GM23248 (cell line): ENCODE measurements at regions not wholly inside any gene's neighbourhood (a gene's known extent, or its start where the extent isn't known, plus 50 kb on each side); places are given as distances from the start of the nearest gene placed in this dataset.

Experiments used
- DNase-seq: peaks from one replicate; pipeline ENCODE4 v3.0.0-alpha.2; 2015
- H2AFZ ChIP-seq: fragments of 200-600 bp; sonication (generic); 2 replicates; pipeline ENCODE4 v1.6.1; 2016; ENCODE audit warnings: antibody characterized with exemption
- H3F3A ChIP-seq: fragments of 200-600 bp; sonication (generic); 2 replicates; pipeline ENCODE4 v1.6.1; 2016; ENCODE audit warnings: mild to moderate bottlenecking, antibody characterized with exemption, mixed run types; ENCODE audit not compliant: insufficient read depth
- H3K27ac ChIP-seq: fragments of 200-600 bp; sonication (generic); 2 replicates; pipeline ENCODE4 v1.5.1; 2016; ENCODE audit warnings: mild to moderate bottlenecking
- H3K27me3 ChIP-seq: fragments of 200-600 bp; sonication (generic); replicated peaks from 2 replicates; pipeline ENCODE4 v1.6.1; 2016; ENCODE audit warnings: mild to moderate bottlenecking; ENCODE audit not compliant: insufficient read depth
- H3K36me3 ChIP-seq: fragments of 200-600 bp; sonication (generic); 2 replicates; pipeline ENCODE4 v1.6.1; 2016; ENCODE audit warnings: low read depth, mild to moderate bottlenecking
- H3K4me1 ChIP-seq: fragments of 200-600 bp; sonication (generic); 2 replicates; pipeline ENCODE4 v1.6.1; 2016; ENCODE audit warnings: mild to moderate bottlenecking; ENCODE audit not compliant: insufficient read depth
- H3K4me2 ChIP-seq: fragments of 200-600 bp; sonication (generic); one replicate; pipeline ENCODE4 v1.6.1; 2016; ENCODE audit warnings: mild to moderate bottlenecking; ENCODE audit not compliant: unreplicated experiment
- H3K4me3 ChIP-seq: fragments of 200-600 bp; sonication (generic); 2 replicates; pipeline ENCODE4 v1.5.1; 2016; ENCODE audit warnings: mild to moderate bottlenecking
- H3K79me2 ChIP-seq: fragments of 200-600 bp; sonication (generic); 2 replicates; pipeline ENCODE4 v1.6.1; 2016; ENCODE audit warnings: mild to moderate bottlenecking; ENCODE audit not compliant: insufficient read depth
- H3K9ac ChIP-seq: fragments of 200-600 bp; sonication (generic); 2 replicates; pipeline ENCODE4 v1.6.1; 2016; ENCODE audit warnings: mild to moderate bottlenecking
- H3K9me2 ChIP-seq: fragments of 200-600 bp; sonication (generic); 2 replicates; pipeline ENCODE4 v1.6.1; 2016; ENCODE audit warnings: mixed run types, mild to moderate bottlenecking, moderate library complexity; ENCODE audit not compliant: insufficient read depth
- H3K9me3 ChIP-seq: fragments of 200-600 bp; sonication (generic); one replicate; pipeline ENCODE4 v1.6.1; 2017; ENCODE audit warnings: low read depth
- H4K20me1 ChIP-seq: fragments of 200-600 bp; sonication (generic); 2 replicates; pipeline ENCODE4 v1.6.0; 2016; ENCODE audit not compliant: insufficient read depth
- EZH2 ChIP-seq: fragments of 200-600 bp; sonication (generic); IDR thresholded peaks from 2 replicates; pipeline ENCODE4 v1.6.1; 2018; ENCODE audit warnings: antibody characterized with exemption, mild to moderate bottlenecking; ENCODE audit not compliant: insufficient read depth, poor library complexity, severe bottlenecking
- EZH2phosphoT487 ChIP-seq: fragments of 200-600 bp; sonication (generic); IDR thresholded peaks from 2 replicates; pipeline ENCODE4 v1.6.1; 2018; ENCODE audit warnings: antibody characterized with exemption, moderate library complexity, mild to moderate bottlenecking, low read depth; ENCODE audit not compliant: insufficient read depth
- WGBS, 2 experiments: methylation state at CpG; one replicate each; pipeline ENCODE4 v1.1.6; 2015 to 2017; ENCODE audit warnings: low lambda C conversion rate in 2 of 2, low coverage in 1 of 2; ENCODE audit errors: missing lambda C conversion rate in 2 of 2; 5-methylcytosine and 5-hydroxymethylcytosine counted together
- in situ Hi-C: fragments of 300-500 bp; cut with MboI; formaldehyde crosslinking; loops from 2 replicates; pipeline ENCODE4 v1.15.0; 2020

GRCh38 chr9:134251296-134252069 lies 74.8 kb upstream of the RXRA start:
- Histone ChIP-seq H2AFZ (no peak overlapping the region), H3K27ac (no peak overlapping the region), H3K79me2 (no peaks in the 10 kb centered on the region), H3F3A (no peaks in the 10 kb centered on the region), H3K9me2 (no peaks in the 10 kb centered on the region), H3K4me2 (no peak overlapping the region), H3K36me3 (no peaks in the 10 kb centered on the region), H3K9me3 (peaks cover 3% of the 10 kb centered on the region), H3K9ac (no peak overlapping the region), H3K4me1 (0 out of 2 replicates have a peak, but pooled peaks cover 4% of the 10 kb centered on the region), H3K4me3 (no peak overlapping the region), H4K20me1 (no peaks in the 10 kb centered on the region), H3K27me3 (peaks cover 12% of the 10 kb centered on the region)
- 22 to 25% methylated on average over 30 to 32 of the region's 33 CpGs for WGBS, 2 experiments
- in situ Hi-C loops, result no loop called here
- DNase-seq, result no peak
- TF ChIP-seq EZH2phosphoT487 (no peak), EZH2 (no peak)

- in situ Hi-C loops, result no loop called here
- DNase-seq, result no peak
- H3K27me3 ChIP-seq, result peaks cover 12% of the 10 kb centered on the region
- H3K4me2 ChIP-seq, result no peak overlapping the region
- no peaks in the 10 kb centered on the region for H3K36me3 ChIP-seq
- no peak overlapping the region for H2AFZ ChIP-seq
- no peaks in the 10 kb centered on the region for H3F3A ChIP-seq
- 0 out of 2 replicates have a peak, but pooled peaks cover 4% of the 10 kb centered on the region for H3K4me1 ChIP-seq
- H3K9me2 ChIP-seq, result no peaks in the 10 kb centered on the region
- no peak overlapping the region for H3K4me3 ChIP-seq
- H4K20me1 ChIP-seq, result no peaks in the 10 kb centered on the region
- 75 to 80% methylated on average over 23 of the region's 23 CpGs for WGBS, 2 experiments
- TF ChIP-seq EZH2, result no peak
- no peaks in the 10 kb centered on the region for H3K79me2 ChIP-seq
- H3K9me3 ChIP-seq, result peaks cover 3% of the 10 kb centered on the region
- no peak overlapping the region for H3K27ac ChIP-seq
- H3K9ac ChIP-seq, result no peak overlapping the region
Observed at GRCh38 chr9:134252084-134252830, 74.0 kb upstream of the RXRA start.

- peak; percentile 86 for DNase-seq
- Histone ChIP-seq H3K27me3 (peaks cover 17% of the 10 kb centered on the region), H3K9me2 (no peaks in the 10 kb centered on the region), H3K36me3 (no peaks in the 10 kb centered on the region), H3K4me2 (peak overlapping the region; percentile 21), H3F3A (no peaks in the 10 kb centered on the region), H4K20me1 (no peaks in the 10 kb centered on the region), H3K9ac (no peak overlapping the region), H3K4me3 (no peak overlapping the region), H2AFZ (no peak overlapping the region), H3K27ac (no peak overlapping the region), H3K9me3 (no peaks in the 10 kb centered on the region), H3K79me2 (no peaks in the 10 kb centered on the region), H3K4me1 (0 out of 2 replicates have a peak, but pooled peaks cover 4% of the 10 kb centered on the region)
- WGBS, 2 experiments, result 3 to 21% methylated on average over 4 of the region's 4 CpGs
- TF ChIP-seq EZH2phosphoT487 (no peak), EZH2 (no peak)
- in situ Hi-C loops, result no loop called here
Observed at GRCh38 chr9:134253606-134254205, 72.5 kb upstream of the RXRA start.

- in situ Hi-C loops, result no loop called here
Observed at GRCh38 chr9:134258332-134258731, 67.9 kb upstream of the RXRA start.

More at GRCh38 chr9:134258332-134258731, 67.9 kb upstream of the RXRA start:
- Histone ChIP-seq H2AFZ (no peak overlapping the region), H4K20me1 (no peaks in the 10 kb centered on the region), H3K36me3 (no peaks in the 10 kb centered on the region), H3K9me3 (no peaks in the 10 kb centered on the region), H3K4me3 (no peak overlapping the region), H3K27me3 (peaks cover 6% of the 10 kb centered on the region), H3K4me1 (0 out of 2 replicates have a peak, but pooled peaks cover 4% of the 10 kb centered on the region), H3K79me2 (no peaks in the 10 kb centered on the region), H3K9ac (no peak overlapping the region), H3K4me2 (no peak overlapping the region), H3K9me2 (no peaks in the 10 kb centered on the region), H3K27ac (no peak overlapping the region), H3F3A (no peaks in the 10 kb centered on the region)
- no peak for TF ChIP-seq EZH2phosphoT487
- no peak for TF ChIP-seq EZH2
- WGBS, 2 experiments, result 57 to 61% methylated on average over 10 of the region's 10 CpGs
- DNase-seq, result no peak
